HuH-7.5 (cell line): ENCODE measurements at regions not wholly inside any gene's neighbourhood (a gene's known extent, or its start where the extent isn't known, plus 50 kb on each side); places are given as distances from the start of the nearest gene placed in this dataset.

Source experiments
- DNase-seq: peaks from one replicate; pipeline ENCODE4 v3.0.0; 2011; ENCODE audit warnings: low spot score

GRCh38 chr7:13442226-13442625 is 547.2 kb downstream of the ETV1 start:
- DNase-seq: no peak

GRCh38 chr7:13447637-13448036 is 541.8 kb downstream of the ETV1 start:
- no peak for DNase-seq

GRCh38 chr7:13448243-13448642 is 541.2 kb downstream of the ETV1 start:
- no peak for DNase-seq

GRCh38 chr7:13449460-13449859 is 540.0 kb downstream of the ETV1 start:
- no peak for DNase-seq

- DNase-seq: no peak
Observed at GRCh38 chr7:13454916-13455592, 534.4 kb downstream of the ETV1 start.

- no peak for DNase-seq
Observed at GRCh38 chr7:13457790-13458189, 531.7 kb downstream of the ETV1 start.

- no peak for DNase-seq
Observed at GRCh38 chr7:13466874-13467547, 522.5 kb downstream of the ETV1 start.

GRCh38 chr7:13476881-13477444 is 512.5 kb downstream of the ETV1 start:
- no peak for DNase-seq

GRCh38 chr7:13489386-13489785 is 500.1 kb downstream of the ETV1 start:
- no peak for DNase-seq

GRCh38 chr7:13496976-13497375 is 492.5 kb downstream of the ETV1 start:
- DNase-seq: no peak

- no peak for DNase-seq
Observed at GRCh38 chr7:13508586-13508985, 480.9 kb downstream of the ETV1 start.

GRCh38 chr7:13518738-13519137 is 470.7 kb downstream of the ETV1 start:
- DNase-seq: no peak

GRCh38 chr7:13524076-13524475 is 465.4 kb downstream of the ETV1 start:
- DNase-seq: no peak

GRCh38 chr7:13532028-13532753 is 457.3 kb downstream of the ETV1 start:
- no peak for DNase-seq

GRCh38 chr7:13538669-13539068 is 450.8 kb downstream of the ETV1 start:
- no peak for DNase-seq

- no peak for DNase-seq
Observed at GRCh38 chr7:13540429-13540828, 449.0 kb downstream of the ETV1 start.

GRCh38 chr7:13541326-13541725 is 448.1 kb downstream of the ETV1 start:
- no peak for DNase-seq

- DNase-seq: no peak
Observed at GRCh38 chr7:13542451-13542850, 447.0 kb downstream of the ETV1 start.

GRCh38 chr7:13551503-13551902 is 438.0 kb downstream of the ETV1 start:
- DNase-seq: no peak

- no peak for DNase-seq
Observed at GRCh38 chr7:13560441-13560840, 429.0 kb downstream of the ETV1 start.

- DNase-seq: no peak
Observed at GRCh38 chr7:13563257-13563656, 426.2 kb downstream of the ETV1 start.

GRCh38 chr7:13563680-13564079 is 425.8 kb downstream of the ETV1 start:
- no peak for DNase-seq

GRCh38 chr7:13577566-13578145 is 411.8 kb downstream of the ETV1 start:
- no peak for DNase-seq
